H4 (cell line): ENCODE measurements at regions not wholly inside any gene's neighbourhood (a gene's known extent, or its start where the extent isn't known, plus 50 kb on each side); places are given as distances from the start of the nearest gene placed in this dataset.
A peak's percentile ranks its signal among the peaks of the same experiment; 100 is the strongest.

Source experiments
- DNase-seq: peaks from one replicate; pipeline ENCODE4 v3.0.0-alpha.2; 2015; ENCODE audit warnings: low spot score

GRCh38 chr5:15209053-15209762 lies 290.8 kb upstream of the FBXL7 start:
- DNase-seq, result no peak

GRCh38 chr5:15206133-15206532 lies 293.8 kb upstream of the FBXL7 start:
- no peak for DNase-seq

- peak; percentile 39 for DNase-seq
Observed at GRCh38 chr5:15203376-15203775, 296.6 kb upstream of the FBXL7 start.

- DNase-seq, result no peak
Observed at GRCh38 chr5:15191012-15191411, 309.0 kb upstream of the FBXL7 start.

- no peak for DNase-seq
Observed at GRCh38 chr5:15183520-15183919, 311.9 kb upstream of the ANKH start.

- DNase-seq, result no peak
Observed at GRCh38 chr5:15170173-15170572, 298.6 kb upstream of the ANKH start.

- no peak for DNase-seq
Observed at GRCh38 chr5:15168358-15168757, 296.8 kb upstream of the ANKH start.

- DNase-seq, result no peak
Observed at GRCh38 chr5:15160091-15160490, 288.5 kb upstream of the ANKH start.

- no peak for DNase-seq
Observed at GRCh38 chr5:15159606-15160005, 288.0 kb upstream of the ANKH start.

- DNase-seq, result peak; percentile 45
Observed at GRCh38 chr5:15142458-15142857, 270.9 kb upstream of the ANKH start.

- DNase-seq, result no peak
Observed at GRCh38 chr5:15137414-15137813, 265.8 kb upstream of the ANKH start.

GRCh38 chr5:15135661-15136060 lies 264.1 kb upstream of the ANKH start:
- DNase-seq, result no peak

GRCh38 chr5:15133456-15133965 lies 261.9 kb upstream of the ANKH start:
- DNase-seq, result no peak

GRCh38 chr5:15132816-15133405 lies 261.3 kb upstream of the ANKH start:
- no peak for DNase-seq

GRCh38 chr5:15131909-15132308 lies 260.3 kb upstream of the ANKH start:
- no peak for DNase-seq

GRCh38 chr5:15124871-15125568 lies 253.4 kb upstream of the ANKH start:
- no peak for DNase-seq

- DNase-seq, result no peak
Observed at GRCh38 chr5:15124461-15124860, 252.9 kb upstream of the ANKH start.

GRCh38 chr5:15117688-15118087 lies 246.1 kb upstream of the ANKH start:
- DNase-seq, result no peak

GRCh38 chr5:15116996-15117395 lies 245.4 kb upstream of the ANKH start:
- DNase-seq, result no peak

GRCh38 chr5:15106530-15107283 lies 235.1 kb upstream of the ANKH start:
- DNase-seq, result no peak

GRCh38 chr5:15105799-15106393 lies 234.3 kb upstream of the ANKH start:
- DNase-seq, result peak; percentile 65

GRCh38 chr5:15103864-15104263 lies 232.3 kb upstream of the ANKH start:
- no peak for DNase-seq
